ENCODE measurements at regions not wholly inside any gene's neighbourhood (a gene's known extent, or its start where the extent isn't known, plus 50 kb on each side); places are given as distances from the start of the nearest gene placed in this dataset.

GRCh38 chr18:8969639-8970390, 132.7 kb upstream of the NDUFV2 start (continued):
- TF ChIP-seq CHD7 (IDR thresholded peaks at IDR 0.05; ENCODE audit: insufficient replicate concordance, low read length) (no peak), TBP (IDR thresholded peaks at IDR 0.05; ENCODE audit: low read depth, low read length) (no peak), NRF1 (IDR thresholded peaks at IDR 0.05; ENCODE audit: low read depth, low read length) (no peak), SRF (IDR thresholded peaks at IDR 0.05; ENCODE audit: low read depth, low read length) (no peak), SP1 (IDR thresholded peaks at IDR 0.05; ENCODE audit: low read depth, low read length) (no peak), RNF2 (IDR thresholded peaks at IDR 0.05; ENCODE audit: borderline replicate concordance, low read depth, low read length, missing control alignments, poor library complexity, severe bottlenecking) (no peak), HDAC2 (IDR thresholded peaks at IDR 0.05; ENCODE audit: borderline replicate concordance in 1 of 2, low read depth in 2 of 2, low read length in 2 of 2) (no peak), EGR1 (IDR thresholded peaks at IDR 0.05; ENCODE audit: borderline replicate concordance, low read depth, low read length) (no peak), KDM1A (IDR thresholded peaks at IDR 0.05; ENCODE audit: borderline replicate concordance, low read length) (no peak), CBX5 (IDR thresholded peaks at IDR 0.05; ENCODE audit: low read depth, low read length) (no peak)

All from H1 (cell line).